Endothelial cell (in vitro differentiated cells): ENCODE measurements at regions not wholly inside any gene's neighbourhood (a gene's known extent, or its start where the extent isn't known, plus 50 kb on each side); places are given as distances from the start of the nearest gene placed in this dataset.

Source experiments
- DNase-seq: peaks from one replicate; pipeline ENCODE4 v3.0.0; 2021; ENCODE audit warnings: low spot score
- H3K27ac Mint-ChIP-seq: one replicate; pipeline ENCODE4 v1.8.0; 2021; ENCODE audit warnings: mixed read lengths, inconsistent platforms; ENCODE audit not compliant: unreplicated experiment
- H3K27me3 Mint-ChIP-seq: one replicate; pipeline ENCODE4 v1.8.0; 2021; ENCODE audit warnings: mild to moderate bottlenecking, moderate library complexity, mixed read lengths, inconsistent platforms; ENCODE audit not compliant: unreplicated experiment
- H3K36me3 Mint-ChIP-seq: one replicate; pipeline ENCODE4 v1.8.0; 2021; ENCODE audit warnings: mild to moderate bottlenecking, low read depth, mixed read lengths, inconsistent platforms; ENCODE audit not compliant: unreplicated experiment
- H3K4me1 Mint-ChIP-seq: one replicate; pipeline ENCODE4 v1.8.0; 2021; ENCODE audit warnings: mild to moderate bottlenecking, mixed read lengths, inconsistent platforms; ENCODE audit not compliant: unreplicated experiment
- H3K4me3 Mint-ChIP-seq: one replicate; pipeline ENCODE4 v1.8.0; 2021; ENCODE audit warnings: mild to moderate bottlenecking, mixed read lengths, inconsistent platforms; ENCODE audit not compliant: unreplicated experiment
- H3K9me3 Mint-ChIP-seq: one replicate; pipeline ENCODE4 v1.8.0; 2021; ENCODE audit warnings: mixed read lengths, inconsistent platforms; ENCODE audit not compliant: unreplicated experiment
- TF ChIP-seq, protein P1 (sequence below): fragments of 200-600 bp; sonication (generic); IDR thresholded peaks from one replicate; pipeline ENCODE4 v1.5.0; 2021; ENCODE audit warnings: antibody characterized with exemption; ENCODE audit not compliant: unreplicated experiment

DNA sequence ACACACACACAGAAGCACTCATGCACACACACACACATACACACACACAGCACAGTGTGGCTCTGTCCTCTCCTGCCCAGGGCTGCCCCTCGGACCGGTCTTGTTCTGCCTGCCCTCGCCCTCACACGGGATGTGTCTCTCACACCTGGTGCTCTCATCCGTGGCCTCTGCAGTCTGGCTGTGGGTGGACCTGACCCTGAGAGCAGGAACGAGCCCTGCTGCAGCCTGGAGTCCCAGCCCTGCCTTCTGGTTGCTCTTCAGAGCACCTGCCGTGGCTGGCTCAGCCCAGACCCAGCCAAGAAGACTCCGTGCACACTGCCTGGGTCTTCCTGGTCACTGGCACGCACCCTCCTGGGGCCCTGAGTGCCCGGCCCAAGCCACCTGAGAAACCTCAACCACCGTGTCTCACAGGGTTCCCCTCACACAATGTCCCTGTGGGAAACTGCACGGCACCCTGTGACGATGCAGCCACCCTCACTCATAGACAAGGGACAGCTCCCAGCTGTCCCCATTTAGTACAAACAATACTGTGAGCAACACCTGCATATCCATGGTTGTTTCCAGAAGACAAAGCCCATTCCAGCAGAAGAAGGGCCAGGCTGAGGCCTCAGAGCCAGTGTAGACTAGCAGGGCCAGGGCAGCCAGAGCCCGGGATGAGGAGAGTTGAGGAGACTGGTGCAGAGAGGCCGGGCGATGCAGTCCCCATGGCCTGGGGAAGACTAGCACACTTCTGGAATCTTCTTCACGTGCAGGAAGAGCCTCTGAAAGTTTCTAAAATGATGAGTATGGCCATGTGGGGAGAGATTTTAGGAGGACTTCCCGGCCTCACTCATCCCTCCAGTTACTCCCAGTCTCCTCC, 234.0 kb downstream of the NPHP4 start:
- Mint-ChIP-seq H3K27me3 (peaks cover 8% of the 10 kb centered on the region), H3K4me3 (no peak overlapping the region), H3K9me3 (no peaks in the 10 kb centered on the region), H3K4me1 (no peaks in the 10 kb centered on the region), H3K27ac (no peak overlapping the region), H3K36me3 (no peaks in the 10 kb centered on the region)
- TF ChIP-seq, protein P1, sequence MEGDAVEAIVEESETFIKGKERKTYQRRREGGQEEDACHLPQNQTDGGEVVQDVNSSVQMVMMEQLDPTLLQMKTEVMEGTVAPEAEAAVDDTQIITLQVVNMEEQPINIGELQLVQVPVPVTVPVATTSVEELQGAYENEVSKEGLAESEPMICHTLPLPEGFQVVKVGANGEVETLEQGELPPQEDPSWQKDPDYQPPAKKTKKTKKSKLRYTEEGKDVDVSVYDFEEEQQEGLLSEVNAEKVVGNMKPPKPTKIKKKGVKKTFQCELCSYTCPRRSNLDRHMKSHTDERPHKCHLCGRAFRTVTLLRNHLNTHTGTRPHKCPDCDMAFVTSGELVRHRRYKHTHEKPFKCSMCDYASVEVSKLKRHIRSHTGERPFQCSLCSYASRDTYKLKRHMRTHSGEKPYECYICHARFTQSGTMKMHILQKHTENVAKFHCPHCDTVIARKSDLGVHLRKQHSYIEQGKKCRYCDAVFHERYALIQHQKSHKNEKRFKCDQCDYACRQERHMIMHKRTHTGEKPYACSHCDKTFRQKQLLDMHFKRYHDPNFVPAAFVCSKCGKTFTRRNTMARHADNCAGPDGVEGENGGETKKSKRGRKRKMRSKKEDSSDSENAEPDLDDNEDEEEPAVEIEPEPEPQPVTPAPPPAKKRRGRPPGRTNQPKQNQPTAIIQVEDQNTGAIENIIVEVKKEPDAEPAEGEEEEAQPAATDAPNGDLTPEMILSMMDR: no peak
- DNase-seq: no peak

DNA sequence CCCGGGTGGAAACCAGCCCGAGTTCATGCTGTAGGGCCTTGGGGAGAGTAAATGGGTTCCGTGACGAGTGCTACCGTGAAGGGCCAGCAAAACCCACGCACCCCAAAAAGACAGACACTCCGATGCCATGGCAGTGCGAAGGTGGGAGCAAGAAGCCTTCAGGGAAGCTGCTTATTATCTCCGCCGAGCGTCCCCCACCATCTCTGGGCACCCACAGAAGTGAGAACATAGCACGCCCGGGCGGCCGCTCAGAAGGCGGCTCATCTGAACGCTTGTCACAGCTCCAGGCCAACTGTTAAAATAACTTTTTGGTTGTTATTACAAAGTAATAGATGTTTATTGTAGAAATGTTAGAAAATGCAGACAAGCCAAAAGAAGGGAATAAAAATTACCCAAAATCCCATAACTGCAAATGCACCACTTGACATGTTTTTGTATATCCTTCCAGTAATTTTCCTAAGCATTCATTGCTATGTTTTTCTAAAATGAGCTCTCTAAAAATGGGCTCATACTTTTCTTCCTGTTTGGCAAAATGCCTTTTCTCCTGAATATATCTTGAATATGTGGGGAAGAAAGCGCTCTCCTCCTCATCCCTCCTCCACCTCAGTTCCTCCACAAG, 234.9 kb downstream of the NPHP4 start:
- Mint-ChIP-seq H3K4me1 (no peaks in the 10 kb centered on the region), H3K9me3 (no peaks in the 10 kb centered on the region), H3K36me3 (no peaks in the 10 kb centered on the region), H3K27ac (no peak overlapping the region), H3K27me3 (peaks cover 8% of the 10 kb centered on the region), H3K4me3 (no peak overlapping the region)
- TF ChIP-seq, protein P1: no peak
- DNase-seq: no peak

DNA sequence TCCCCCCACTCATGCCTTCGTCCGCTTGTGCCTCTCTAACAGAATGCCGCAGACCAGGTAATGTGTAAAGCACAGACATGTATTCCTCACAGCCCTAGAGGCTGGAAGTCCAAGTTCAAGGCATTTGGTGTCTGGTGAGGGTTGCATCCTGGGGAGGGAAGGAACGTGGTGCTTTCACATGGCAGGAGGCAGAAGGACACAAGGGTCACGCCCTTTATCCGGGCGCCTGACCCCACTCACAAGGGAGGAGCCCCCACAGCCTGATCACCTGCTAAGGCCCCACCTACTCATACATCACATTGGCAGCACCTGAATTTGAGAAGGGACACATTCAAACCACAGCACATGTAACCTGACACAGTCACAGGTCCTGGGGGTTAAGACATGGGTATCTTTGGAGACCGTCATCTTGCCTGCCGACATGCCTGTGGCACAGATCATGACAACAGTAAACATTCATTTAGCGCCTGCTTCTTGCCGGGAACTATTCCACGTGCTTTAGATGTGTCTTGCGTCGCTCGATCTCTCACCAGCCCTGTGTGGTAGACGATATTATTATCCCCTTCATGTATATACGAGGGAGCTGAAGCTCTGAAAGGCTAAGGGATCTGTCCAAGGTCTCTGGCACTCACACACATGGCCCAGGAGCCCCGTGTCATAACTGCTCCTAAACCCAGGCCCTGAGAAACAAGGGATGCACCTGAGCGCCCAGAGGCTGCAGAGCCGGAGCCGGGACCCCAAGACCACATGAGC, 235.6 kb downstream of the NPHP4 start:
- Mint-ChIP-seq H3K9me3 (no peaks in the 10 kb centered on the region), H3K27me3 (peaks cover 9% of the 10 kb centered on the region), H3K36me3 (no peaks in the 10 kb centered on the region), H3K4me3 (no peak overlapping the region), H3K4me1 (peaks cover 1% of the 10 kb centered on the region), H3K27ac (no peak overlapping the region)
- TF ChIP-seq, protein P1: no peak
- DNase-seq: no peak

DNA sequence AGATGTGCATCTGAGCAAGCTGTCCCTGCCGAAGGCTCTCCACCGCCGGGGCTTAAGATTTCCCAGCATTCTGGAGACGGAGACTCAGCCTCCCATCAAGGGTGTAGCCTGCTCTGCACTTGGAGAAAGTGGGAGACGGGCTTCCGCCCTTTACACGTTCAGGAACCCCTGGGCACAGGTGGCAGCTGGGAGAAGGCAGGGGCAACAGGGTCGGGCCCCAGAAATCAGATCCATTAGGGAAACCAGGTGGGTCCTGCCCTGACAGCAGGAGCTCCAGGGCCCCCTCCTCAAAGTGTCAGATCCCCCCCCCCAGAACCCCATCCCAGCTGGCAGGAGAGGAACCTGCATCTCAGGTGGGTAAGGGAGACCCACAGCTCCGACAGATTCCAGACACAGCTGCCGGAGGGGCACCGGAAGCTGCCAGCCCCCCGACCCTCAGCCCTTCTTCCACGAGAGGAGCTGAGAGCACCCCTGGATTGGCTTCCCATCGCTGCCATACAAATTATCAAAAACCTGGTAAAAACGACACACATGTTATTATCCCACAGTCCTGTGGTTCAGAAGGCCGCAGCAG, 236.6 kb downstream of the NPHP4 start:
- no peaks in the 10 kb centered on the region for H3K36me3 Mint-ChIP-seq
- H3K4me1 Mint-ChIP-seq: peaks cover 10% of the 10 kb centered on the region
- no peak overlapping the region for H3K4me3 Mint-ChIP-seq
- DNase-seq: no peak
- H3K9me3 Mint-ChIP-seq: no peaks in the 10 kb centered on the region
- no peak overlapping the region for H3K27ac Mint-ChIP-seq
- TF ChIP-seq, protein P1: no peak
- peaks cover 13% of the 10 kb centered on the region for H3K27me3 Mint-ChIP-seq
